GM19240 (cell line): ENCODE measurements at regions not wholly inside any gene's neighbourhood (a gene's known extent, or its start where the extent isn't known, plus 50 kb on each side); places are given as distances from the start of the nearest gene placed in this dataset.

Experiments used
- DNase-seq: peaks from one replicate; pipeline ENCODE4 v3.0.0; 2011; ENCODE audit warnings: low spot score; ENCODE audit not compliant: insufficient read length

DNA sequence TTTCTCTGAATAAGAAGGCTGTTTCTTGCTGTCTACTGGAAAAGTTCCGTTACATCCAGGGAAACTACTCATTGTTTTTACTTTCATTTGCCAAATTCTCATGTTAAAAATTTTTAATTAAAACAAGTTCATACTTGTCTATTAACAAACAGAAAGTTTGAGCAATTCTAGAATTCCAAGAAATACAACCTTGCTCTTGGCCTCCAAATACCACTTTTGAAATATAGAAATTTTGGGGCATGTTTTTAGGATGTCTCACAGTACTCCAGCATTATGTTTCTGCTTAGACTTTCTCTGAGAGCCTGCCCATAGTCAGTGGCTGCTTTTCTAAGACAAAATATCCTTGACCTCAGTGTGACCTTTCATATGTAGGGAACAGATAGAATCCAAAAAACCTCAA lies 228.7 kb upstream of the RND3 start:
- no peak for DNase-seq

DNA sequence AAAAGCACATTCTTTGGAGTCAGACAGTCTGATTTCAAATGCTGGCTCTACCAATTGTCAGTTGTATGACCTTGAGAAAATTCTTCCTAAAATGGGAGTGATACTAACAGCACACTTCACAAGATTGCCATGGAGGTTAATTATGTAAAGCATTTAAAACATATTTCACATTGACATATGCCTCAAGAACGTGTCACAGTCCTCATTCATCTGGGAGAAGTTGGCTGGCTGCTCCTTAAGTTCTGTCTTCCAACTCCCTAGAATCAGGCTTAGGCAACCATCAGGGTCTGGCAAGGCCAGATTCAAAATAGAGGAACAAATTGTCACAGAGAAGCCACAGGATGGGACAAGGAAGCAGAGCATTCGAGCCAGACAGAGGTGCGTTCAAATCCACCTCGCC lies 228.0 kb upstream of the RND3 start:
- no peak for DNase-seq

DNA sequence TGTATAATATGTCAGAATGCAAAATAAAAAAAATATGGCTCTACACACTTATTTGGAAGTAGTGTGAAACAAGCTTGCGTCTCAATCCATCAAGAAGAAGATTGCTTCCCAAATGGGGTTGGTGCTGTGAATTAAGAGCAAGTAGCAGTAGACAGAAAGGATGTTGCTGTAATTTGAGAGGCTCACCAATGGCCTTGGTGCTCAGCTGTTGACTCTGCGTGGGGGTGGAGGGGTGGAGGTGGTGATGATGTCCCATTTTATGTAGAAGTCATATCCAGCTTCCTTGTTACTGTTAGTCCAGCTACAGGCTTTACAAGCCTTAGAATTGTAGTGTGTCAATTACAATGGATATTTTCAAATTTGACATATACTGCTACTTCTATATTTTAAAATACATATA lies 223.4 kb upstream of the RND3 start:
- DNase-seq: no peak

DNA sequence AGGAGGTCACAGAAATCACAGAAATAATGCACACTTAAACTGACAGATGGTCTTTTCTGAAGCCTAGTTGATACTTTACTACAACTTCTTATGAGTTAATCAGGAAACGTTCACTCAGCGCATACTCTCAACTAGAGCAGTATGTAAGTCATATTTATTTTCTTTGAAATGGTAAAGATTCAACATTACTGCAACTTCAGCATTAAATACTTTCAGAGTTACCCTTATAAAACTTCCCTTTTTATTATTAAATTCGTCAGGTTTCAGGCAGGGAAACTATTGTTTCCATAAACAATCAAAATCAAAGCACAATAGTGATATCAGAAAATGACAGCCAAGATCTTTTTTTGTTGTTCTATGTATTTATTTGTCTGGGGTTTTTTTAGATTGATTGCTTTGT lies 222.6 kb upstream of the RND3 start:
- DNase-seq: no peak

DNA sequence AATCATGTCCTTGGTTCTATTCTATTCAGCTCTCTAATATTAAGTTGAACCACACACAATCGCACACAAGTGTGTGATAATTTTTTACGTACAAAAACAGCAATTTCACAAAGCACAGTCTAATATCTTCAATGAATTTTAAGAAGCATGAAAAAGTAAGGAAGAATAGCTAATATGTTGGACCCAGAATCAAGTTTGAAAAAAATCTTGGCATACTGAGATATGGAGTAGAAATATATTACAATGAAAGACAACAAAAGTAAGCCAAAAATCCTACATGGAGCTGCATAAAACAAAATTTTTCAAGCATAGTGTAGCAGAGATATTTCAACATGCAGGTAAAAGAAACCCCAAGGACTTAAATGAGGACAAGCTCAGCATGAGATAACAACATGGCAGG lies 219.1 kb upstream of the RND3 start:
- no peak for DNase-seq

DNA sequence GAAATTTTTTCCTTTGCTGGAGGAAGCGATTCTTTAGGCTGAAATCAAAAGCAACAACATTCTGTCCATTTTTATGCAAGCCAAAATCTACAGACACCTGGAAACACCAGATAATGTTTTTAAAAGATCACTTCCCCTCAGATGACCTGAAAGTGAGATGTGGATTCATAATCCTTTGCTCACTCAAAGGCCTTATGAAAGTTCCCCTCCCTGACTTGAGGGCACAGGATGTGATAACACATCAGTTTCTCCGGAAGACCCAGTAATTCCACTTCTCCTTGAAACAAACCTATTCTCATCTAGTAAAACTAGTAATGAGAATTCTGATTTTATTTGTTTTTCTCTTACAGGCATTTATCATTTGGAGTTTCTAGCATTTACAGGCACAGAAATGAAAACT lies 218.3 kb upstream of the RND3 start:
- DNase-seq: no peak

DNA sequence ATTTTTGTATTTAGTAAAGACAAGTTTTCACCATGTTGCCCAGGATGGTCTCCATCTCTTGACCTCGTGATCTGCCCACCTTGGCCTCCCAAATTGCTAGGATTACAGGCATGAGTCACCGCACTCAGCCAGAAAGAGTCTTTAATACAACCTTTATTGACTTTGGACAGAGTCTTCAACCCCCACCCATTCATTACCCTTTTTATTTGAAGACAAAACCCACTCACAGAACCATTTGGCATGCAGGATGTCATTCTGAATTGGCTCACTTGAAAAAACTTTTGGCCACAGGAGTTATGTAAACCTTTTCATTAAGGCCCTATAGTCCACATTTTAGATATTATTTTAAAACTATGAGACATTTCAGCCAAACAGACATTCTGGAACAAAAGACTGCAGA lies 217.9 kb upstream of the RND3 start:
- DNase-seq: no peak

DNA sequence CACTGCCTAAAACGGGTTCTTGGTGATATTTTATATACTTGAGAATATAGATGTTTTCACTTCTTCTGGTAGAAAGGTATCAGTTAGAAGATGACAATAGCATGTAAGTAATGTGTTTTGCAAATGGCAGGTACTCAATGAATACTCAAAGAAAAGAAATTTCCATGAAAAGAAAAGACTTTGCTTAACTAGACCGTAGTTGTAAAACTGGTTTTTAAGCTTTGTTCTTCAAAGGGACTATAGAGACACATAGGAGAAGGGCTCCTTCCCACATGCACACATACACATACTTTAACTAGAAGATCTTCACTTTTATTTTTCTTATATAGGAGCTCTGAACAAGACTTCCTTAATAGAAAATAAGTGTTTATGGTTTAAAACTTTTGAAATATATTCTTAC lies 215.3 kb upstream of the RND3 start:
- DNase-seq: no peak

DNA sequence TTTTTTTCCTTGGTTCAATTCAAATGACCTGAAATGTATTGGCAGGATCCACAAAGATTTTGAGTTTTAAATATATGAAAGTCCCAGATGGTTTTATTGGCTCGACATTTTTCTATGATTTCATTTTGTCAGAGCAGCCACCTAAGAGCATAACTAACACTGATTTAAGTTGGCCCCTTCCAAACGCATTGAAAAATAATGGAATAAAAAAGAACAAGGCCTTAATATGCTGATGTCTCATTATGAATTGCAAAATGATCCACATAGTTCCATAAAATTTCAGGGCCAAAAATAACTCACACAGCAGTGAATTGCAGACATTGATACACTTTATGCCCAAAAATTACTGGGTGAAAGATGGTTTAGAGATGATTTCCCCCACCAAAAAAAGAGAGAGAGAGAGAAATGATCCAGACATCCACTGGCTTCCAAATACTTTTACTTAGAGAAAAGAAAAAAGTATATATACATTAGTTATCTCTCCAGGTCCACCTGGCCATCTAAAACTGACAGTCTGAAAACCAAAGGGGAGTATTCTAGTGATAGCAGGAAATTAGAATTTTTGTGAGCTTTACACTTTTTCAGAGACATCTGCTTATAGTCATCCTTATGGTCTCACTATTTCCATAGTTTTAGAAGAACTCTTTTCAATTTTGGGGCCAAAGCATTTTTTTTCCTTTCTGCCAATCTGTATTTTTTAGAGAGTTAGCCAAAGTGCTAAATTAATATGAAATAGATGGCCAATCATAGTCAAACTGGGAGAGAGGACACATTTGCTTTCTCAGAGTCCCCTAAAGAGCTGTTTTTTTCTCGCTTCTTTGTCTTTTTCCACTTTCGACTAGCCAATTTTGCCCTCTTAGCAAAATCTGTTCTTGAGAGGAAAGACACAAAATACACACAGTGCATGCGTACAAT lies 213.5 kb upstream of the RND3 start:
- no peak for DNase-seq

DNA sequence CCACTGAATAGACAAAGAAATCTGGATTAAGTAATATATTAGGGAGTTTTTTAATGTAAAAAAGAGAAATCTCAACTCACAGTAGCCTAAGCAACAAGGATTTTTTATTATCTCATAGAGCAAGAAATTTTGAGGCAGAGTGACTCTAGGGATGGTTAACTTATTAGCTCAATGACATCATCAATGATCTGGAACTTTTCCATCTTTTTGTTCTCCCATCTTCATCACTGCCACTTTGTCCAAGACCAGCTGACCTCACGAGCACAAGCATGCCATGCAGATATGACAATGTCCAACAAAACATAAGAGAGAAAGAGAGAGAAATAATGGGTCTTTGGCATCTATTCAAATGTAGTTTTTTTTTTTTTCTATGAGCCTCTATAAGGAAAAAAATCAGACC lies 211.8 kb upstream of the RND3 start:
- no peak for DNase-seq

DNA sequence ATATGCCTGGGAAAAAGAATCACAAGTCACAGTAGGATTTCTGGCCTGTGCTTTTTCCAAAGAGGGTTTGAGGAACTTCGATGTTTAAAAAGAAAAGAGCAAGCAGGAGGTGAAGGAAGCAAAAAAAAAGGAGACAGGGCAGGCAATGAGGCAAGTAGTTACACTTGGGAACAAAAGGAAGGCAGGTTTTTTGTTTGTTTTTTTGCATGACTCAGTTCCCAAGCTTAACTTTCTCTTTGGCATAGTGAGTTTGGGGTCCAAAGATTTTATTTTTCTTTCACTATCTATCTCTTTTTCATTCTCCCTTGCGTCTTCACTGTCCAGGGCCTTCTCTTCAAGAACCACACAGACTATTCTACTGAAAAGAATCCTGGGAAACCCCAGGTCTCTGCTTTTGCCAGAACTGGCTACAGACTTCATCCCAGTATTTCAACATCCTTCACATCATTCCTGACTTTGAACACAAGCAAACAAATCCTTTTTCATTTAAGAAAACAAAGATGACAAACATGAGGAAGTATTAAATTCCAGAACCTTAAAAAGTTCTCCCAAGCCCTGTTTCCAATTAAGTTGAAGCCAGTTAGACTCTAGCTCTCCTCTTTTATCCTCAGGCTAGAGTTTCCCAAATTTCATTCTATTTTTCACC lies 210.7 kb upstream of the RND3 start:
- DNase-seq: no peak

DNA sequence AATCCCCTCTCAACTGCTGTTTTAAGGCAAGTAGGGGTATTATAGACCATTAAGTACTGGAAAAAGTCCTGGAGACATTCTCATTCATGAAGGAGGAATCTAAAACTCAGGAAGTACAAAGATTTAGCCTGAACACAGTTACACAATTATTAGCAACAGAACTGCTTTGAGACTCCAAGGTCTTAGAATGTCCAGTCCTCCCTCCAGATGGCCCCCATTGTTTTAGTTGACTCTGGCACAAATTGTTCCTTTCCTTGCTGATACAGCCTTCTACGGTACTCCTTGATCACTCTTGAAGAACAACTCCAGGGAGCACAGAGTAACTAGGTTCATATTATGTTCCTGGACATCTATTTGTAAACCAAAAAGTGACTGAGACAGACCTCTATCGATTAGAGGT lies 210.1 kb upstream of the RND3 start:
- no peak for DNase-seq

DNA sequence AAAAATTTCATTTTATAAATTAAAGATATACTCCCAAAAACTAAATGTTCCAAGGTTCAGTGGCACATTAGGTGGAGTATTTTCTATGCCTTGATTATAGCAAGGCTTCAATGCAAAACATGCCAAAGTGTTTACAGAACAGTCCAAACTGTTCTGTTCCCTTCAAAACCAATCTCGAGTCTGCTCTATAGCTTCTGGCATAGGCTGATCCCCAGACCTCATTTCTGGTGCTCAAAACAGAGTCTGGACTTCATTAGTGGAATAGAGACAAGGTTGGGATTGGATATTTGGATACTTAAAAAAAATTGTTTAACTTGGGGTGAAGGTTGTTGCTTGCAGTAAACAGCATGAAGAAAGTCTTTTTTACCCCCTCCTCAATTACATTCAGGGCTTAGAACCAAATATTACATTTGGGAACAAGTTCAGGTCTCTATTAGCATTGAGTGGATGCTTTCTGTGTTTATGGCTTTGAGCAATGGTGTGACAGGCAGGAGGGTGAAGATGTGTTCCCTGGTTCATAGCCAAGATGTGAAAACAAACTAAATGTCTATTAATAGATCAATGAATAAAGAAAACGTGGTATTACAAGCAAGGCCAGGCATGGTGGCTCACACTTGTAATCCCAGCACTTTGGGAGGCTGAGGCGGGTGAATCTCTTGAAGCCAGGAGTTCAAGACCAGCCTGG lies 208.1 kb upstream of the RND3 start:
- DNase-seq: no peak

DNA sequence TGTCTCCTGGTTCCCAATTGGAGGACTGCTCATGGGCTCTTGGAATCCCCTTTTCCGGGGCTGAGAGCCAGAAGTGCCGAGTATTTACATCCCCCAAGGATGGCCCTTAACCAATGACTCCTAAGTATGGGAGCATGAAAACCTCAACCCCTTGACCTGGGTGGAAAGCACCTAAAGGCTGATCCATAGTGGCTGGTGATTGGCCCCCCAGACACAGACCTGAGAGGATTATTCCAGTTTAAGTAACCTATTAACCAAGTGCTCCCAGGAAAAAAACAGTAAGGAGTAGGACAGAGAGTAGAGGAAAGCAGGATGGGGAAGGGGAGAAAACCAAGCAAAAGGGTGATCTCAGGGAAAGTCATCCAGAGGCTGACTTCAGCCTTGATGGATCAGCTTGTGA lies 206.1 kb upstream of the RND3 start:
- no peak for DNase-seq

DNA sequence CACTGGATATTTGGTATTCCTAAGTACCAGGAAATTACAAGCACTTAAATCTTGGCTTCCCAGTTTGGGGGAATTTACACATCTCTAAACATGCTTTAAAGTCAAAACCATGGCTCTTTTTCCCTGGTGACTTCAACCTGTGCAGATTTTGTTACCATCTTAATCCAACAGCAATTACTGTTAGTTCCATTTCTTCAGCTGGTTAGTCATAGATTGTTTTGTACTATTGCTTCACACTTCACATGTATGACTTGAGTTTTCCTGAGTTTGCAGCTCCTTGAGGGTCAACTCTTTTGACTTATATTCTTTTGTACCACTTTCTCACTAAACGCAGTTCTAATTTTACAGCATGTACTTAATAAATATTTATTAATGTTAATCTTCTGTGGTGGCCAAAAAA lies 203.4 kb upstream of the RND3 start:
- no peak for DNase-seq

DNA sequence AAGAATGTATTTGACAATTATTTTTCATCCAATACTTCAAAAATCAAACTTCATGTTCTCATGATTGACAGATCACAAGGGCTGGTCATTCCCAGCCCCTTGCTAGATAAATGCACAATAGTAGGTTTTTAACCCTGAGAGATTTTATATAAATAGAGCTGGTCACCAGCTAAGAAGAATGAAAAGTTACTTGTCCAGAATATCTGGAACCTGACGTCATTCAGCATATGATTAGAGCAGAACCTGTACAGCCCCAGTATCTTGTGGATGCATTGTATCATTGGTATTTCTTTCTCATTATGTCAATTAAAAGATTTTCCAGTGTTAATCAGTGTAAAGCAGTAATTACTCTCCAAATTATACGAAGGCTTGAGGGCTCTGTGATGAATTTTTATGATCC lies 202.8 kb upstream of the RND3 start:
- DNase-seq: no peak

DNA sequence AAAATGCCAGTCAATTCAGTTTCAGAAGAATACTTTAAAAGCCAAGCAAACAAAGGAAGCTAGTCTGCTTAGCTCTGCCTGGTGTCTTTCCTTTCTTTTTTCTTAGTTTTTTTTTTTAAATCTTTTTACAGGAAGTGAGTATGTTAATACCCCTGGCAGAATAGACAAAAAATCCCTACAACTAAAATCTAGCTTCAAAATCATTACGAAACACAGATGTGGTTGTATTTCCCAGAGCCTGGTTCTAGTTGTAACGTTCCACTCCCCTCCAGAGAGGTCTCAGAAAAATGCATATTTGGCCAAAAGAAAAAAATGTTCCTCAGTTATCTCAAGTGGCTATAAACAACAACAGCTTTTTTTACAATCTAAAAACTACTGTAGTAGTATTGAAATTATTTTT lies 202.1 kb upstream of the RND3 start:
- DNase-seq: no peak

DNA sequence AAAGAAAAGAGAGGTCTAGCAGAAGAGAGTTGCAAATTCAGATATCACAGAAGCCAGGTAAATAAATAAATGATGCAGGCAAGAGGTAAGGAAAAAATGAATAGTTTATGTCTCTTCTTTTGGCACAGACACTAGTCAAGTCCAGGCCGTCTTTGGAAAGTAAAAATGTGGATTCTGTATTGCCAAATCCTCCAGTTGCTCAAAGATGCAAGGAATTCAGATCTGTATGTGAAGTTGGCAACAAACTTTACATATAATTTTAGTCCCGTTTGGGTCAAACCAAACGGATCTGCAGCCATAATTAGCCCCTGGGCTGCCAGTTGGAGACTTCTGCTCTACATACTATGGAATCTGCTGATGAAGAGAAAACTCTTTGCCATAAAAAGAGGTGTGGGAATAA lies 200.5 kb upstream of the RND3 start:
- DNase-seq: no peak

DNA sequence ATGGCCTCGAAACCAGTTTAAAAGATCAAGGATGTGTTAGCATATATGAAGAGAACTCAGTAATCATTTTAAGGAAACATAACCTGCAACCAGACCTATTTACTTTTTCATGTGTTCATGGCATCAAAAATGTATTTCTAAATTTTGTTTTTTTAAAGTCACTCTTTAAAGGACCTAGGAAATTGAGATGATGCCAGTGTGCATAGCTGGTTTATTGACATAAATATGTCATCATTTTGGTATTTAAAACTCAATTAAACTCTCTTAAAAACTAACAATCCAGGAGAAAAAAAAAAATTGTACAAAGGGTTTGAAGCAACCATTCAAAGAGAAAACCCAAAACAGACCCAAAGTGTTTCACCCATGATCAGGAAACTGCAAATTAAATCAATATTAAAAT lies 198.9 kb upstream of the RND3 start:
- no peak for DNase-seq

DNA sequence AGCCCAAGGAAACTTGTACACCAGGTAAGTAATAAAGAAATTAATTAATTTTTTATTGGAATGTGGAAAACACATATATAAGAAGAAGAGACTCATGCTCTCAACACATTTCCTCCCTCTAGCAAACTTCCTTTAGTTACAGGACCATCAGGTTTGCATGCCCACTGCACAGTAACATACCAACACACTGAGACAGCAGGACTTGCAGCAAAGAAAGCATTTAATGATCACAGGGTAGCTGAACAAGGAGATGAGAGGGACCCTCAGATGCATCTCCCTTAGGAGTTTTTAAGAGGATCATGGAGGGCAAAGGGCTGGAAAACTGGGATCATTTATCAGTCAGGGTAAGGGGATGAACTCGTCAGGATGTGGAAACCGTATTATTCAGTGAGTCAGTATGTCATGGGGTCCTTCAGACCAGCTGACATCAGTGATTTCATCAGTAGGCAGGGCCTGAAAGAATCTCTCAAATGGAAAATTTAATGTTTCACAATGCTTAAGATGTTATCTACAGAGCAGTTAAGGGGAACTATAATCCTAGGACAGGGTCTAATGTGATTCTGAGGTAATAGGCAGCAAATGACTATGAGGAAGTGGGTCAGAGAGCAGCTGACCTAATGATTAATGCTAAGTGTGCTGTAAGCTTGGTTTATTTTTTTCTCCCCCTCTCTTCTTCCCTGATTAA lies 193.8 kb upstream of the RND3 start:
- no peak for DNase-seq

DNA sequence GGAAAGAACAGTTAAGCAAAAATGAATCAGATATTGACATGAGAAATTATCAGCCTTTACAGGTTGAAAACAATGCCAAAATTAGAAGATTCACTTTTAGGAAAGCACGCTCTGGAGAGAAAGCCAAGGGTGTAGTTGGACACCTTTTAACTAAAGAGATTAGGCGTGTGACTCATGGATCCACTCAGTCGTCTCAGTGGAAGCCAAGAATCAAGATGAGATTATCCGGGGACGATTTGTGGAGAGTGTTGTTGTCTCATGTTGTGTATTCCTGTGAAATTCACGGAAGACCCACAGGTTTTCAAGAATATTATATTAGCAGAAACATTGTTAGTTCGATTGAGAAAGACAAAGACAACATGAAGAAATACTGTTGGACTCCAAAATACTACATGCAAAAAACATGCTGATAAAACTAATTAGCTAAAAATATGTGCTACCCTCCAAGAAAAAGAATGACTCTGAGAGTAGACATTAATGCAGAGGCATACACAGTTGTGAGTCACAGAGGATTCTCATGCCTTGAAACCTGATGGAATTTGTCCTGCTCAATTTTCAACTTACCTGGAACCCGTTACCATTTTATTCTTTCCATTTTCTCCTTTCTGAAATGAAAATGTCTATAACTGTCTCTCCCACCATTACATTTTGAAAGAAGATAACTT lies 192.1 kb upstream of the RND3 start:
- DNase-seq: no peak
